GM12878 (cell line): ENCODE measurements at regions not wholly inside any gene's neighbourhood (a gene's known extent, or its start where the extent isn't known, plus 50 kb on each side); places are given as distances from the start of the nearest gene placed in this dataset.

Experiments used
- ATAC-seq: fragments of 200-7000 bp; cut with Tn5 transposase; 3 replicates; pipeline ENCODE4 v1.9.1; 2020; ENCODE audit warnings: mild to moderate bottlenecking, moderate library complexity
- BruUV-seq: library from RNA; stranded (reverse); fragments of 400-500 nt; replicated peaks from 2 replicates; lab custom pipeline; 2021; lab: Mats Ljungman, UMichigan
- CTCF ChIA-PET: fragments of 300-600 bp; sonication (Branson Sonifier 250); formaldehyde crosslinking; extraction: SDS; loops from one replicate; lab custom pipeline; 2021; ENCODE audit warnings: inconsistent platforms; lab: Yijun Ruan, JAX
- POLR2A ChIA-PET: fragments of 350-600 bp; formaldehyde crosslinking; extraction: SDS; loops from one replicate; lab custom pipeline; 2021; ENCODE audit warnings: inconsistent platforms; lab: Charles Lee
- RAD21 ChIA-PET: fragments of 300-600 bp; sonication (Branson Sonifier 250); formaldehyde crosslinking; loops from one replicate; lab custom pipeline; 2023; ENCODE audit warnings: antibody characterized with exemption; ENCODE audit not compliant: unreplicated experiment; lab: Charles Lee
- SMC1A ChIA-PET: fragments of 300-600 bp; sonication (Branson Sonifier 250); formaldehyde crosslinking; loops from one replicate; lab custom pipeline; 2023; ENCODE audit not compliant: unreplicated experiment, uncharacterized antibody; lab: Charles Lee
- DNase-seq: peaks from one replicate; pipeline ENCODE4 v3.0.0-alpha.2; 2011; ENCODE audit warnings: low read depth, low spot score
- FAIRE-seq: peaks from 3 replicates; lab custom pipeline; 2011; peaks lifted over from hg19 to GRCh38; lab: Jason Lieb, UNC
- H2AFZ ChIP-seq: 2 replicates; pipeline ENCODE4 v1.6.0; 2011; ENCODE audit warnings: low read depth, low read length, control low read depth; ENCODE audit not compliant: control insufficient read depth
- H3K27ac ChIP-seq: 2 replicates; pipeline ENCODE4 v1.5.1; 2011; ENCODE audit warnings: control low read depth; ENCODE audit not compliant: control insufficient read depth, insufficient read depth
- H3K27me3 ChIP-seq, 2 experiments: replicated peaks in 1 of 2; 2 replicates each; pipeline versions ENCODE4 v1.6.0 to v1.6.1; 2011; ENCODE audit warnings: low read length in 1 of 2; ENCODE audit not compliant: control insufficient read depth in 2 of 2, insufficient read depth in 2 of 2
- H3K36me3 ChIP-seq, 2 experiments: 2 replicates each; pipeline ENCODE4 v1.5.1; 2011; ENCODE audit warnings: low read length in 1 of 2; ENCODE audit not compliant: control insufficient read depth in 2 of 2, insufficient read depth in 2 of 2
- H3K4me1 ChIP-seq: 2 replicates; pipeline ENCODE4 v1.6.1; 2011; ENCODE audit warnings: mild to moderate bottlenecking, low read length, moderate library complexity, mixed read lengths; ENCODE audit not compliant: control insufficient read depth, insufficient read depth
- H3K4me2 ChIP-seq: 2 replicates; pipeline ENCODE4 v1.6.0; 2011; ENCODE audit warnings: control low read depth; ENCODE audit not compliant: control insufficient read depth, insufficient read depth
- H3K4me3 ChIP-seq: fragments of 200-600 bp; sonication (generic); 2 replicates; pipeline ENCODE4 v1.5.1; 2016
- H3K79me2 ChIP-seq: 2 replicates; pipeline ENCODE4 v1.6.0; 2011; ENCODE audit warnings: low read length; ENCODE audit not compliant: control insufficient read depth, insufficient read depth
- H3K9ac ChIP-seq: 2 replicates; pipeline ENCODE4 v1.8.0; 2011; ENCODE audit warnings: low read length, control low read depth, mixed read lengths; ENCODE audit not compliant: control insufficient read depth, insufficient read depth
- H3K9me3 ChIP-seq: replicated peaks from 3 replicates; pipeline ENCODE4 v1.5.1; 2011; ENCODE audit warnings: mild to moderate bottlenecking, low read length; ENCODE audit not compliant: control insufficient read depth, insufficient read depth
- H4K20me1 ChIP-seq: 2 replicates; pipeline ENCODE4 v1.6.0; 2011; ENCODE audit not compliant: control insufficient read depth, insufficient read depth
- BCL3 ChIP-seq: IDR thresholded peaks from 2 replicates; pipeline ENCODE4 v1.6.1; 2011; ENCODE audit warnings: borderline replicate concordance, low read depth, mild to moderate bottlenecking, moderate library complexity, low read length; ENCODE audit not compliant: insufficient read depth, poor library complexity, severe bottlenecking
- BMI1 ChIP-seq: fragments of 450-650 bp; IDR thresholded peaks from 2 replicates; pipeline ENCODE4 v1.6.1; 2016; ENCODE audit warnings: mild to moderate bottlenecking, moderate library complexity, borderline replicate concordance
- CHD1 ChIP-seq: IDR thresholded peaks from 2 replicates; pipeline ENCODE4 v1.6.1; 2012; ENCODE audit warnings: low read depth, low read length, improper control_type of control experiment
- E2F4 ChIP-seq: IDR thresholded peaks from 2 replicates; pipeline ENCODE4 v1.6.1; 2012; ENCODE audit warnings: low read depth, low read length, improper control_type of control experiment
- IKZF2 ChIP-seq, 2 experiments: fragments of 450-650 bp; IDR thresholded peaks; 2 replicates each; pipeline ENCODE4 v1.6.1; 2017; ENCODE audit warnings: mild to moderate bottlenecking in 2 of 2, moderate library complexity in 2 of 2
- SMAD1 ChIP-seq: fragments of 450-650 bp; IDR thresholded peaks from 2 replicates; pipeline ENCODE4 v1.6.1; 2018; ENCODE audit warnings: mild to moderate bottlenecking, low read depth; ENCODE audit not compliant: partially characterized antibody
- SUZ12 ChIP-seq: fragments of 200-600 bp; sonication (generic); IDR thresholded peaks from one replicate; pipeline ENCODE4 v1.6.1; 2018; ENCODE audit warnings: antibody characterized with exemption, mild to moderate bottlenecking; ENCODE audit not compliant: unreplicated experiment
- WGBS: methylation state at CpG from one replicate; pipeline ENCODE4 v1.1.6; 2016; ENCODE audit warnings: low lambda C conversion rate; ENCODE audit not compliant: insufficient replicate concordance, insufficient coverage; ENCODE audit errors: missing lambda C conversion rate; 5-methylcytosine and 5-hydroxymethylcytosine counted together
- in situ Hi-C: fragments of 300-500 bp; cut with MboI; formaldehyde crosslinking; loops from 9 replicates; pipeline ENCODE4 v1.14.3; 2018; ENCODE audit warnings: mixed read lengths
- intact Hi-C: fragments of 100-400 bp; cut with micrococcal nuclease; formaldehyde crosslinking; loops from one replicate; pipeline ENCODE4 v1.14.2; 2022; ENCODE audit not compliant: unreplicated experiment

- H3K4me2 ChIP-seq, result no peak overlapping the region
- H3K79me2 ChIP-seq, result no peaks in the 10 kb centered on the region
- DNase-seq, result no peak
- BruUV-seq, result no TSS peak
- H3K27ac ChIP-seq, result no peak overlapping the region
- ChIA-PET CTCF (interaction anchor here (1.1 to 1.4 kb wide), 2 partner anchors 27 to 190 kb away, joined by 3 read pairs; no protein-coding TSS in a partner anchor), POLR2A (no interaction called here)
- H3K4me3 ChIP-seq, result no peak overlapping the region
- in situ Hi-C loops, result no loop called here
- no peaks in the 10 kb centered on the region for H3K36me3 ChIP-seq
- 8% methylated on average over 2 of the region's 2 CpGs for WGBS
- TF ChIP-seq CHD1 (no peak), BCL3 (no peak)
- TF ChIP-seq, all 136 proteins: peak for 0
- Histone ChIP-seq H3K27me3 (peaks cover 0 to 5% of the 10 kb centered on the region in 2 experiments; a peak in 3 of 4 replicates), H3K9ac (no peak overlapping the region), H4K20me1 (no peaks in the 10 kb centered on the region), H3K9me3 (no peaks in the 10 kb centered on the region), H2AFZ (no peak overlapping the region), H3K4me1 (no peaks in the 10 kb centered on the region)
- SMC1A ChIA-PET, result no interaction called here
- FAIRE-seq (no peak), ATAC-seq (no peak)
- RAD21 ChIA-PET, result no interaction called here
- intact Hi-C loops, result no loop called here
These were observed 103.1 kb downstream of the SLC16A1 start for GRCh38 chr1:112852934-112853333.

- DNase-seq, result no peak
- H3K27ac ChIP-seq, result no peak overlapping the region
- in situ Hi-C loops (no loop called here), intact Hi-C loops (no loop called here)
- H3K4me1 ChIP-seq, result no peaks in the 10 kb centered on the region
- TF ChIP-seq SMAD1 (no peak), IKZF2 (IDR thresholded peaks at IDR 0.05) (no peak), BMI1 (no peak), E2F4 (no peak), SUZ12 (no peak)
- H3K9me3 ChIP-seq, result no peaks in the 10 kb centered on the region
- ATAC-seq, result no peak
- ChIA-PET RAD21 (no interaction called here), CTCF (interaction anchor here (1.1 to 1.4 kb wide), 2 partner anchors 28 to 190 kb away, joined by 3 read pairs; no protein-coding TSS in a partner anchor), SMC1A (no interaction called here), POLR2A (interaction anchor here (0.6 kb wide), 1 partner anchor 11 kb away, joined by 3 read pairs; no protein-coding TSS in a partner anchor)
- no peaks in the 10 kb centered on the region for H3K79me2 ChIP-seq
- no TSS peak for BruUV-seq
- H3K27me3 ChIP-seq, result peaks cover 0 to 5% of the 10 kb centered on the region in 2 experiments; a peak in 3 of 4 replicates
- H3K4me2 ChIP-seq, result no peak overlapping the region
- 83% methylated on average over 10 of the region's 10 CpGs for WGBS
- H3K36me3 ChIP-seq, result no peaks in the 10 kb centered on the region
- H3K9ac ChIP-seq, result no peak overlapping the region
- no peak for FAIRE-seq
- H4K20me1 ChIP-seq, result no peaks in the 10 kb centered on the region
- no peak overlapping the region for H3K4me3 ChIP-seq
- H2AFZ ChIP-seq, result no peak overlapping the region
These were observed 103.7 kb downstream of the SLC16A1 start for GRCh38 chr1:112852276-112852675.
